Prostate gland (tissue), 2 donors: ENCODE measurements at regions not wholly inside any gene's neighbourhood (a gene's known extent, or its start where the extent isn't known, plus 50 kb on each side); places are given as distances from the start of the nearest gene placed in this dataset.

Experiments
- DNase-seq: peaks from one replicate; pipeline ENCODE4 v3.0.0-alpha.2; 2019; ENCODE audit warnings: low spot score
- H3K27ac ChIP-seq, 2 donors: fragments of 200-600 bp; sonication (generic); 2 replicates each; pipeline ENCODE4 v1.5.1; 2017 to 2019
- H3K27me3 ChIP-seq: fragments of 200-600 bp; sonication (generic); replicated peaks from 2 replicates; pipeline ENCODE4 v1.5.1; 2019; ENCODE audit not compliant: insufficient read depth
- H3K36me3 ChIP-seq, 2 donors: fragments of 200-600 bp; sonication (generic); 1 replicate in 1 of 2; 2 replicates in 1 of 2; pipeline versions ENCODE4 v1.5.1 to v1.8.1; 2017 to 2019
- H3K4me1 ChIP-seq: fragments of 200-600 bp; sonication (generic); replicated peaks from 2 replicates; pipeline ENCODE4 v1.5.1; 2019
- H3K4me3 ChIP-seq, 2 donors: fragments of 200-600 bp; sonication (generic); 2 replicates each; pipeline ENCODE4 v1.5.1; 2017 to 2019
- H3K9me3 ChIP-seq: fragments of 200-600 bp; sonication (generic); 2 replicates; pipeline ENCODE4 v1.5.1; 2017
- CTCF ChIP-seq, 4 experiments: fragments of 200-600 bp in 2 of 4; fragments of 450-650 bp in 2 of 4; sonication (generic) in 2 of 4; IDR thresholded peaks; 1 replicate in 3 of 4; 2 replicates in 1 of 4; pipeline ENCODE4 v1.5.1; 2016 to 2019; ENCODE audit warnings: antibody characterized with exemption in 4 of 4, mild to moderate bottlenecking in 2 of 4, moderate library complexity in 2 of 4
- POLR2A ChIP-seq: fragments of 450-650 bp; IDR thresholded peaks from one replicate; pipeline ENCODE4 v1.6.1; 2016; ENCODE audit warnings: antibody characterized with exemption, mild to moderate bottlenecking
- POLR2AphosphoS5 ChIP-seq: sonication (generic); formaldehyde crosslinking; IDR thresholded peaks from one replicate; pipeline ENCODE4 v1.6.1; 2017; ENCODE audit warnings: antibody characterized with exemption
- WGBS: methylation state at CpG from one replicate; pipeline ENCODE4 v1.1.5; 2018; 5-methylcytosine and 5-hydroxymethylcytosine counted together
- intact Hi-C: fragments of 100-400 bp; cut with DNase I; formaldehyde crosslinking; loops from one replicate; pipeline ENCODE4 v1.14.2; 2022

- no peak for DNase-seq
- no peak for TF ChIP-seq POLR2AphosphoS5
- TF ChIP-seq CTCF (IDR thresholded peaks at IDR 0.05): no peak
- no peak for TF ChIP-seq POLR2A
- no peak overlapping the region for H3K27ac ChIP-seq
- intact Hi-C loops: no loop called here
- 70% methylated on average over 2 of the region's 2 CpGs for WGBS
- H3K4me1 ChIP-seq: no peaks in the 10 kb centered on the region
- no peaks in the 10 kb centered on the region for H3K36me3 ChIP-seq
- no peak overlapping the region for H3K4me3 ChIP-seq
- no peaks in the 10 kb centered on the region for H3K9me3 ChIP-seq
- no peaks in the 10 kb centered on the region for H3K27me3 ChIP-seq
Observed at GRCh38 chr6:102488729-102489128, 1095.2 kb downstream of the GRIK2 start.

- WGBS: 68% methylated on average over 1 of the region's 1 CpG
- no peak for TF ChIP-seq POLR2AphosphoS5
- TF ChIP-seq POLR2A: no peak
- intact Hi-C loops: no loop called here
- DNase-seq: no peak
- H3K4me1 ChIP-seq: no peaks in the 10 kb centered on the region
- H3K36me3 ChIP-seq: no peaks in the 10 kb centered on the region
- no peak overlapping the region for H3K4me3 ChIP-seq
- no peaks in the 10 kb centered on the region for H3K9me3 ChIP-seq
- H3K27me3 ChIP-seq: no peaks in the 10 kb centered on the region
- H3K27ac ChIP-seq: no peak overlapping the region
Observed at GRCh38 chr6:102485480-102485879, 1092.0 kb downstream of the GRIK2 start.

GRCh38 chr6:102474041-102474807, 1080.7 kb downstream of the GRIK2 start:
- Histone ChIP-seq H3K27ac (no peak overlapping the region), H3K4me3 (no peak overlapping the region), H3K4me1 (no peaks in the 10 kb centered on the region), H3K27me3 (no peaks in the 10 kb centered on the region), H3K9me3 (no peaks in the 10 kb centered on the region), H3K36me3 (no peaks in the 10 kb centered on the region)
- WGBS: 56% methylated on average over 7 of the region's 7 CpGs
- intact Hi-C loops: no loop called here
- no peak for TF ChIP-seq CTCF (IDR thresholded peaks at IDR 0.05)
- no peak for TF ChIP-seq POLR2A
- no peak for TF ChIP-seq POLR2AphosphoS5
- DNase-seq: no peak

GRCh38 chr6:102458990-102459389, 1065.5 kb downstream of the GRIK2 start:
- Histone ChIP-seq H3K27me3 (no peaks in the 10 kb centered on the region), H3K9me3 (no peaks in the 10 kb centered on the region), H3K36me3 (no peaks in the 10 kb centered on the region), H3K4me3 (no peak overlapping the region), H3K27ac (no peak overlapping the region), H3K4me1 (no peaks in the 10 kb centered on the region)
- DNase-seq: no peak
- intact Hi-C loops: no loop called here
- TF ChIP-seq CTCF (IDR thresholded peaks at IDR 0.05): no peak
- no peak for TF ChIP-seq POLR2AphosphoS5
- no peak for TF ChIP-seq POLR2A
- WGBS: 90% methylated on average over 4 of the region's 4 CpGs

- TF ChIP-seq POLR2A: no peak
- no peak for TF ChIP-seq POLR2AphosphoS5
- intact Hi-C loops: no loop called here
- no peak for DNase-seq
- no peak overlapping the region for H3K27ac ChIP-seq
- WGBS: 81% methylated on average over 1 of the region's 1 CpG
- no peaks in the 10 kb centered on the region for H3K9me3 ChIP-seq
- H3K36me3 ChIP-seq: no peaks in the 10 kb centered on the region
- H3K4me3 ChIP-seq: no peak overlapping the region
- no peaks in the 10 kb centered on the region for H3K27me3 ChIP-seq
- no peaks in the 10 kb centered on the region for H3K4me1 ChIP-seq
Observed at GRCh38 chr6:102438171-102438570, 1044.7 kb downstream of the GRIK2 start.
